SU-DHL-6 (cell line): ENCODE measurements at regions not wholly inside any gene's neighbourhood (a gene's known extent, or its start where the extent isn't known, plus 50 kb on each side); places are given as distances from the start of the nearest gene placed in this dataset.

Experiments used
- CTCF ChIP-seq: fragments of 200-600 bp; sonication (generic); IDR thresholded peaks from one replicate; pipeline ENCODE4 v1.5.1; 2017; ENCODE audit warnings: antibody characterized with exemption, mild to moderate bottlenecking, low read length, moderate library complexity; ENCODE audit not compliant: insufficient read depth, poor library complexity, severe bottlenecking
- EZH2phosphoT487 ChIP-seq: fragments of 200-600 bp; sonication (generic), shearing (Covaris generic); conservative IDR thresholded peaks from 2 replicates; pipeline ENCODE4 v1.6.1; 2018; ENCODE audit warnings: mild to moderate bottlenecking, antibody characterized with exemption, low read length, moderate library complexity, mixed read lengths

- TF ChIP-seq CTCF (no peak), EZH2phosphoT487 (no peak)
These were observed 234.1 kb downstream of the TMEM38B start for GRCh38 chr9:105928416-105928815.
